ENCODE measurements at regions not wholly inside any gene's neighbourhood (a gene's known extent, or its start where the extent isn't known, plus 50 kb on each side); places are given as distances from the start of the nearest gene placed in this dataset.

GRCh38 chr12:127623362-127623761, 643.6 kb upstream of the TMEM132C start:
- TF ChIP-seq CTCF (IDR thresholded peaks at IDR 0.05), result no peak
- no peak for TF ChIP-seq EZH2 (IDR thresholded peaks at IDR 0.05)
- TF ChIP-seq EZH2phosphoT487 (IDR thresholded peaks at IDR 0.05), result no peak
